ENCODE measurements at regions not wholly inside any gene's neighbourhood (a gene's known extent, or its start where the extent isn't known, plus 50 kb on each side); places are given as distances from the start of the nearest gene placed in this dataset.

GRCh38 chr2:43003702-43004101 is 211.3 kb upstream of the HAAO start:
- Histone ChIP-seq H3K27me3 (replicated peaks; ENCODE audit: insufficient read depth) (no peaks in the 10 kb centered on the region), H3K4me2 (ENCODE audit: unreplicated experiment) (no peak overlapping the region), H3K36me3 (ENCODE audit: low read depth) (no peaks in the 10 kb centered on the region), H3F3A (ENCODE audit: insufficient read depth) (no peaks in the 10 kb centered on the region), H3K9me3 (ENCODE audit: low read depth) (no peaks in the 10 kb centered on the region), H3K4me3 (no peak overlapping the region), H3K27ac (no peak overlapping the region), H4K20me1 (ENCODE audit: insufficient read depth) (no peaks in the 10 kb centered on the region), H3K79me2 (ENCODE audit: insufficient read depth) (no peaks in the 10 kb centered on the region), H3K9ac (no peak overlapping the region), H3K4me1 (ENCODE audit: insufficient read depth) (no peaks in the 10 kb centered on the region), H2AFZ (no peak overlapping the region), H3K9me2 (ENCODE audit: insufficient read depth) (no peaks in the 10 kb centered on the region)
- no peak for DNase-seq
- TF ChIP-seq EZH2 (IDR thresholded peaks at IDR 0.05; ENCODE audit: insufficient read depth, poor library complexity, severe bottlenecking) (no peak), EZH2phosphoT487 (IDR thresholded peaks at IDR 0.05; ENCODE audit: insufficient read depth, low read depth) (no peak)
- 71 to 90% methylated on average over 2 of the region's 2 CpGs for WGBS, 2 experiments (ENCODE audit: low coverage in 1 of 2, low lambda C conversion rate in 2 of 2, missing lambda C conversion rate in 2 of 2)
- in situ Hi-C loops (cut with MboI) = no loop called here

GRCh38 chr2:43001787-43002468 is 209.5 kb upstream of the HAAO start:
- H3F3A ChIP-seq (ENCODE audit: insufficient read depth) = no peaks in the 10 kb centered on the region
- no peak overlapping the region for H3K4me3 ChIP-seq
- no peaks in the 10 kb centered on the region for H3K4me1 ChIP-seq (ENCODE audit: insufficient read depth)
- TF ChIP-seq EZH2phosphoT487 (IDR thresholded peaks at IDR 0.05; ENCODE audit: insufficient read depth, low read depth) (no peak), EZH2 (IDR thresholded peaks at IDR 0.05; ENCODE audit: insufficient read depth, poor library complexity, severe bottlenecking) (no peak)
- no peaks in the 10 kb centered on the region for H3K9me2 ChIP-seq (ENCODE audit: insufficient read depth)
- no peaks in the 10 kb centered on the region for H3K27me3 ChIP-seq (replicated peaks; ENCODE audit: insufficient read depth)
- in situ Hi-C loops (cut with MboI) = no loop called here
- no peak overlapping the region for H3K9ac ChIP-seq
- 79 to 87% methylated on average over 5 of the region's 5 CpGs for WGBS, 2 experiments (ENCODE audit: low coverage in 1 of 2, low lambda C conversion rate in 2 of 2, missing lambda C conversion rate in 2 of 2)
- H3K9me3 ChIP-seq (ENCODE audit: low read depth) = no peaks in the 10 kb centered on the region
- no peak overlapping the region for H3K27ac ChIP-seq
- no peak overlapping the region for H3K4me2 ChIP-seq (ENCODE audit: unreplicated experiment)
- no peaks in the 10 kb centered on the region for H4K20me1 ChIP-seq (ENCODE audit: insufficient read depth)
- H3K36me3 ChIP-seq (ENCODE audit: low read depth) = no peaks in the 10 kb centered on the region
- no peaks in the 10 kb centered on the region for H3K79me2 ChIP-seq (ENCODE audit: insufficient read depth)
- no peak overlapping the region for H2AFZ ChIP-seq
- DNase-seq = no peak

GRCh38 chr2:43001055-43001378 is 208.6 kb upstream of the HAAO start:
- Histone ChIP-seq H3K79me2 (ENCODE audit: insufficient read depth) (no peaks in the 10 kb centered on the region), H2AFZ (no peak overlapping the region), H3K4me3 (no peak overlapping the region), H3K9me3 (ENCODE audit: low read depth) (no peaks in the 10 kb centered on the region), H3K36me3 (ENCODE audit: low read depth) (no peaks in the 10 kb centered on the region), H4K20me1 (ENCODE audit: insufficient read depth) (no peaks in the 10 kb centered on the region), H3K9ac (no peak overlapping the region), H3K27ac (no peak overlapping the region), H3K27me3 (replicated peaks; ENCODE audit: insufficient read depth) (no peaks in the 10 kb centered on the region), H3K9me2 (ENCODE audit: insufficient read depth) (no peaks in the 10 kb centered on the region), H3K4me2 (ENCODE audit: unreplicated experiment) (no peak overlapping the region), H3F3A (ENCODE audit: insufficient read depth) (no peaks in the 10 kb centered on the region), H3K4me1 (ENCODE audit: insufficient read depth) (no peaks in the 10 kb centered on the region)
- WGBS, 2 experiments (ENCODE audit: low coverage in 1 of 2, low lambda C conversion rate in 2 of 2, missing lambda C conversion rate in 2 of 2) = 91 to 98% methylated on average over 3 to 4 of the region's 4 CpGs
- in situ Hi-C loops (cut with MboI) = no loop called here
- DNase-seq = no peak
- no peak for TF ChIP-seq EZH2 (IDR thresholded peaks at IDR 0.05; ENCODE audit: insufficient read depth, poor library complexity, severe bottlenecking)
- TF ChIP-seq EZH2phosphoT487 (IDR thresholded peaks at IDR 0.05; ENCODE audit: insufficient read depth, low read depth) = no peak

GRCh38 chr2:43000242-43001054 is 208.1 kb upstream of the HAAO start:
- Histone ChIP-seq H3K36me3 (ENCODE audit: low read depth) (no peaks in the 10 kb centered on the region), H3K27ac (no peak overlapping the region), H2AFZ (no peak overlapping the region), H4K20me1 (ENCODE audit: insufficient read depth) (no peaks in the 10 kb centered on the region), H3K4me1 (ENCODE audit: insufficient read depth) (no peaks in the 10 kb centered on the region), H3F3A (ENCODE audit: insufficient read depth) (no peaks in the 10 kb centered on the region), H3K27me3 (replicated peaks; ENCODE audit: insufficient read depth) (no peaks in the 10 kb centered on the region), H3K9me3 (ENCODE audit: low read depth) (no peaks in the 10 kb centered on the region), H3K9me2 (ENCODE audit: insufficient read depth) (no peaks in the 10 kb centered on the region), H3K4me2 (ENCODE audit: unreplicated experiment) (no peak overlapping the region), H3K9ac (no peak overlapping the region), H3K79me2 (ENCODE audit: insufficient read depth) (no peaks in the 10 kb centered on the region), H3K4me3 (no peak overlapping the region)
- TF ChIP-seq EZH2 (IDR thresholded peaks at IDR 0.05; ENCODE audit: insufficient read depth, poor library complexity, severe bottlenecking) (no peak), EZH2phosphoT487 (IDR thresholded peaks at IDR 0.05; ENCODE audit: insufficient read depth, low read depth) (no peak)
- 82 to 83% methylated on average over 24 of the region's 25 CpGs for WGBS, 2 experiments (ENCODE audit: low coverage in 1 of 2, low lambda C conversion rate in 2 of 2, missing lambda C conversion rate in 2 of 2)
- in situ Hi-C loops (cut with MboI) = no loop called here
- no peak for DNase-seq
